ENCODE measurements at regions not wholly inside any gene's neighbourhood (a gene's known extent, or its start where the extent isn't known, plus 50 kb on each side); places are given as distances from the start of the nearest gene placed in this dataset.
A peak's percentile ranks its signal among the peaks of the same experiment; 100 is the strongest.

DNA sequence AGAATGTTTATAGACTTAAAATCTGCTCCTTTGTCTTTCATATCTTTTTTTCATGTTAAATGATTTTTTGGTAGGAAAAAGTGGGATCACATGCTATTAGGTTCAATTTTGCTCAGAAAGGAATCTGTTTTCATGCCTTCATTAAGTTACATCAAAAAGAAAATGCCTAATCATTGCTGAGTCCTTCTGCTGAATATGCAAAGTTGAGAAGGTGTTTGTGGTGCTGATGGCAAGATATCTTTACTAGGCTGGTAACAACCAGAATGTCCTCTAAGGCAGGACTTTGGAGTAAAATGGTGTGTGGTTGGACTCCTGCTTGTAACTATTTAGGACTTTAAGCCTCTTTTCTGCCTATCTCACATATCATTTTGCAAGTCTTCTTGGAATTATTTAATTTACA, 88.3 kb downstream of the TRIB2 start:
- no peaks in the 10 kb centered on the region for H3K36me3 ChIP-seq (replicated peaks in 1 of 2; ENCODE audit: insufficient read depth in 1 of 2, low read depth in 2 of 2)
- no peaks in the 10 kb centered on the region for H3K27me3 ChIP-seq
- H3K4me1 ChIP-seq = no peaks in the 10 kb centered on the region
- TF ChIP-seq, protein P1, sequence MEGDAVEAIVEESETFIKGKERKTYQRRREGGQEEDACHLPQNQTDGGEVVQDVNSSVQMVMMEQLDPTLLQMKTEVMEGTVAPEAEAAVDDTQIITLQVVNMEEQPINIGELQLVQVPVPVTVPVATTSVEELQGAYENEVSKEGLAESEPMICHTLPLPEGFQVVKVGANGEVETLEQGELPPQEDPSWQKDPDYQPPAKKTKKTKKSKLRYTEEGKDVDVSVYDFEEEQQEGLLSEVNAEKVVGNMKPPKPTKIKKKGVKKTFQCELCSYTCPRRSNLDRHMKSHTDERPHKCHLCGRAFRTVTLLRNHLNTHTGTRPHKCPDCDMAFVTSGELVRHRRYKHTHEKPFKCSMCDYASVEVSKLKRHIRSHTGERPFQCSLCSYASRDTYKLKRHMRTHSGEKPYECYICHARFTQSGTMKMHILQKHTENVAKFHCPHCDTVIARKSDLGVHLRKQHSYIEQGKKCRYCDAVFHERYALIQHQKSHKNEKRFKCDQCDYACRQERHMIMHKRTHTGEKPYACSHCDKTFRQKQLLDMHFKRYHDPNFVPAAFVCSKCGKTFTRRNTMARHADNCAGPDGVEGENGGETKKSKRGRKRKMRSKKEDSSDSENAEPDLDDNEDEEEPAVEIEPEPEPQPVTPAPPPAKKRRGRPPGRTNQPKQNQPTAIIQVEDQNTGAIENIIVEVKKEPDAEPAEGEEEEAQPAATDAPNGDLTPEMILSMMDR (IDR thresholded peaks at IDR 0.05) = no peak
- TF ChIP-seq POLR2A (IDR thresholded peaks at IDR 0.05) = no peak
- ATAC-seq (no peak), DNase-seq (no peak)
- no peak overlapping the region for H3K4me3 ChIP-seq
- intact Hi-C loops (cut with DNase I) = no loop called here
- H3K9me3 ChIP-seq = no peaks in the 10 kb centered on the region
- H3K27ac ChIP-seq = no peak overlapping the region

DNA sequence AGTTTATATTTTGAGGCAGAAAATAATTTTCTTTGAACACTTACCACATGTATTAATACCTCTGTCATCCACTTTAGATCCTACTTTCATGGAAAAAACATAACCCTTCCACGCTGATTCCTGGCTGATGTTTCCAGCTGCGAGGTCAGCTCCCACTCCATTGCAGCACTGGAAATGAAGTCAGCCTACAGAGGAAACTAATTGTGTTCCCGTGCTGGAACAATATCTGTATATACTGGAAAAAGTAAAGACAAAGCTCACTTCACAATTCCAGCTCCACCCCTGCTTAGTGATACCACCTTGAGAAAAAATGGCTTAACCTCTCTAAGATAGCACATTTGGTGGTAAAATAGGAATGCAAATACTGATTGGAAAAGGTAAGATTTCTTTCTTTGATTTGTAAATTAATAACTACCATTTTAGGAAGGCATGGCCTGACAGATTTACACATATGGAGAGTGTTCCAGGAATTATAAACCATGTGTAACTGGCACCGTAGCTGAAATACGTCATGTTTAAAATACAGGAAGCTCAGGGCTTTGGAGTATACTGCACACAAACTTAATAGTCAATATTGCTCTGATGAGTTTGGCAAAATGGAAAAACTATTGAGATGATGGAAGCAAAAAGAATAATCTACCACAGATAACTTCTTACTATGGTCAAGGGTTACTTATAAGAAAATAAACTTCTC, 90.0 kb downstream of the TRIB2 start:
- intact Hi-C loops (cut with DNase I) = no loop called here
- TF ChIP-seq, protein P1 (IDR thresholded peaks at IDR 0.05) = no peak
- no peak for TF ChIP-seq POLR2A (IDR thresholded peaks at IDR 0.05)
- no peak overlapping the region for H3K4me3 ChIP-seq
- no peaks in the 10 kb centered on the region for H3K4me1 ChIP-seq
- WGBS, 2 donors = 60 to 72% methylated on average over 5 of the region's 5 CpGs
- H3K36me3 ChIP-seq (replicated peaks in 1 of 2; ENCODE audit: insufficient read depth in 1 of 2, low read depth in 2 of 2) = no peaks in the 10 kb centered on the region
- ATAC-seq (no peak), DNase-seq (no peak)
- no peaks in the 10 kb centered on the region for H3K27me3 ChIP-seq
- H3K9me3 ChIP-seq = no peaks in the 10 kb centered on the region
- H3K27ac ChIP-seq = no peak overlapping the region

DNA sequence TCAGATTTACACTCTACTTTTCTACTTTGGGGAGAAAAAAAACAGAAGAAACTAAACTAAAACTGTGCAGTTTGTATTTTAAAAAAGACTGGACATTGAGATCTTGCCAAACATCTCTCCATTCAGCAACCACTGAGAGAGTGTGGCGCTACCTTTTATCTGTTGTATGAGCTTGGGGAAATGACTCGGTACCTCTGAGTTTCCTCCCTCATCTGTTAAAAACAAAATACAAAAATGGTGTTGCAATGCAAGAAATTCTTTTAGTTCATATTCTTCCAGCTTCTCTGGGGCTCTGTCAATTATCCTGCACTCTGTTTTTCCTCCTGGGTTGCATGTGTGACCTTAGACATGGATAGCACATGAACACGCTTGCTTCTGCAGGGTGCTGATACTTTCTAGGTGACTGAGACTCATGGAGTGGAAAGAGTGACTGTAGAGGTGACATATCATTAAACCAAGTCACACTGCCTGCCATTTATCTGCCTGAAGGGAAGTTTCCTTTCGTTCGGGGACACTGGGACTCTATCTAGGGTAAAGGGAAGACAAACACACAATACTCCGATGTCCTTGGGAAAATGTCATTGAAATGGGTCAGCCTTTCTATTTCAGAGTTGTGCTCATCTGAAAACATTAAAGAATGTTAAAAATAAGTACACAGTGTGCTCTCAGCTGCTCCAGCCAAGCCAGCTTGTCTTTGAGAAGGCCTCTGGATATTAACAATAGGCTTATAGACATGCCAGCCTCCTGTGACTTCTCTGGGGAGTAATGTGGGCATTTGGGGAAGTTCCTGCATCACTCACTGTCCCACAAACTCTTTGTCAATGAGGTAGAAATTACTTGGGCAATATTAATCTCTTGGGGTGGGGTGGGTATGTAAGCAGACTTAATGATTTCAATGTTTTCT, 91.4 kb downstream of the TRIB2 start:
- H3K27me3 ChIP-seq = no peaks in the 10 kb centered on the region
- 66 to 78% methylated on average over 6 of the region's 6 CpGs for WGBS, 2 donors
- no peaks in the 10 kb centered on the region for H3K36me3 ChIP-seq (replicated peaks in 1 of 2; ENCODE audit: insufficient read depth in 1 of 2, low read depth in 2 of 2)
- H3K9me3 ChIP-seq = no peaks in the 10 kb centered on the region
- H3K4me3 ChIP-seq = no peak overlapping the region
- peak; percentile 38 for ATAC-seq
- no peak overlapping the region for H3K27ac ChIP-seq
- no peaks in the 10 kb centered on the region for H3K4me1 ChIP-seq
- TF ChIP-seq POLR2A (IDR thresholded peaks at IDR 0.05) = no peak
- TF ChIP-seq, protein P1 (IDR thresholded peaks at IDR 0.05) = no peak
- intact Hi-C loops (cut with DNase I) = no loop called here
- DNase-seq = no peak

DNA sequence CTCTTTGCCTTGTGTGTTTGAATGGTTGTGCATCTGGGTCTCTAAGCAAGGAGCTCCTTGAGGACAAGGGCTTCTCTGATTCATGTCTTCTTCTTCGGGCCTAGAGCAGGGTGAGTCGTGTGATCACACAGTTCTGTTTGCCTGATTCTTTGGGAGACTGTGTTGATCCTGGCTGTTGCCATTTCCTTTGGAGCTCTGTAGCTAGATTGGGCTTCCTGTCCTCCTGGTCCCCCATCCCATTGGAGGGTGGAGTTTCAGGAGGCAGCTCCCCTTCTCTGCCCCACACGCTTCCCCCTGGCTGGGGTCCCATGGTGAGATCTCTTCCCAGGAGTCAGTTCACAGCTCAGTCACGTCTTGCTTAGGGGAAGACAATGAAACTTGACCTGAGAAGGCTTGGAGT, 92.8 kb downstream of the TRIB2 start:
- ATAC-seq (no peak), DNase-seq (no peak)
- no peaks in the 10 kb centered on the region for H3K36me3 ChIP-seq (replicated peaks in 1 of 2; ENCODE audit: insufficient read depth in 1 of 2, low read depth in 2 of 2)
- H3K27ac ChIP-seq = no peak overlapping the region
- WGBS, 2 donors = 77 to 86% methylated on average over 4 of the region's 4 CpGs
- intact Hi-C loops (cut with DNase I) = no loop called here
- no peaks in the 10 kb centered on the region for H3K9me3 ChIP-seq
- H3K4me3 ChIP-seq = no peak overlapping the region
- no peaks in the 10 kb centered on the region for H3K27me3 ChIP-seq
- H3K4me1 ChIP-seq = no peaks in the 10 kb centered on the region
- TF ChIP-seq POLR2A (IDR thresholded peaks at IDR 0.05) = no peak
- TF ChIP-seq, protein P1 (IDR thresholded peaks at IDR 0.05) = no peak

Measured in body of pancreas (tissue), 4 donors.